Choroid plexus epithelial cell (primary cell): ENCODE measurements at regions not wholly inside any gene's neighbourhood (a gene's known extent, or its start where the extent isn't known, plus 50 kb on each side); places are given as distances from the start of the nearest gene placed in this dataset.

Source experiments
- DNase-seq: peaks from one replicate; pipeline ENCODE4 v3.0.0-alpha.2; 2010; ENCODE audit warnings: low read depth
- H3K4me3 ChIP-seq: 2 replicates; pipeline ENCODE4 v1.5.1; 2011; ENCODE audit warnings: low read depth, mild to moderate bottlenecking, control low read depth, low read length, moderate library complexity
- TF ChIP-seq, protein P1 (sequence below): conservative IDR thresholded peaks from 2 replicates; pipeline ENCODE4 v1.5.1; 2011; ENCODE audit warnings: low read depth, mild to moderate bottlenecking, control low read depth, inconsistent platforms, low read length, moderate library complexity

DNA sequence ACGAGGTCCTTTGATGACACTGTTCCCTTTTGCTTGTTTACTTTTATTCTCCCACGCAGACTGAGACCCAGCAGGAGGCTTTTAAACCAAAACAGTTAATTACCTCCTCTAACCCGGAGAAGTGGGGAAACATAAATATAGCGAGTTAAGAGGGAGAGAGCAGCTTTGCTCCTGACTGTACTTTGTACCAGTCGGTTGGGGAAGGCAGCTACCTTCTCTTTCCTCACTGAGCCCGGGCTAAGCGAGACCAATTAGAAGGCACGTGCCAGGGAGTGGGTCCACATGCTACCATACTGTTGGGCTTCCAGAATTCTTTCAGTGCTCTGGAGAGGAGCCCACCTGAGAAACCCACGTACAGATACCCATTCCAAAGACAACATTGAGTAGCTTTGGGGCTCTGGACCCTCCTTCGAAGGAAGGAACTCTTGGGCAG is 124.2 kb downstream of the ZIC5 start:
- TF ChIP-seq, protein P1, sequence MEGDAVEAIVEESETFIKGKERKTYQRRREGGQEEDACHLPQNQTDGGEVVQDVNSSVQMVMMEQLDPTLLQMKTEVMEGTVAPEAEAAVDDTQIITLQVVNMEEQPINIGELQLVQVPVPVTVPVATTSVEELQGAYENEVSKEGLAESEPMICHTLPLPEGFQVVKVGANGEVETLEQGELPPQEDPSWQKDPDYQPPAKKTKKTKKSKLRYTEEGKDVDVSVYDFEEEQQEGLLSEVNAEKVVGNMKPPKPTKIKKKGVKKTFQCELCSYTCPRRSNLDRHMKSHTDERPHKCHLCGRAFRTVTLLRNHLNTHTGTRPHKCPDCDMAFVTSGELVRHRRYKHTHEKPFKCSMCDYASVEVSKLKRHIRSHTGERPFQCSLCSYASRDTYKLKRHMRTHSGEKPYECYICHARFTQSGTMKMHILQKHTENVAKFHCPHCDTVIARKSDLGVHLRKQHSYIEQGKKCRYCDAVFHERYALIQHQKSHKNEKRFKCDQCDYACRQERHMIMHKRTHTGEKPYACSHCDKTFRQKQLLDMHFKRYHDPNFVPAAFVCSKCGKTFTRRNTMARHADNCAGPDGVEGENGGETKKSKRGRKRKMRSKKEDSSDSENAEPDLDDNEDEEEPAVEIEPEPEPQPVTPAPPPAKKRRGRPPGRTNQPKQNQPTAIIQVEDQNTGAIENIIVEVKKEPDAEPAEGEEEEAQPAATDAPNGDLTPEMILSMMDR: no peak
- H3K4me3 ChIP-seq: no peak overlapping the region
- DNase-seq: no peak

DNA sequence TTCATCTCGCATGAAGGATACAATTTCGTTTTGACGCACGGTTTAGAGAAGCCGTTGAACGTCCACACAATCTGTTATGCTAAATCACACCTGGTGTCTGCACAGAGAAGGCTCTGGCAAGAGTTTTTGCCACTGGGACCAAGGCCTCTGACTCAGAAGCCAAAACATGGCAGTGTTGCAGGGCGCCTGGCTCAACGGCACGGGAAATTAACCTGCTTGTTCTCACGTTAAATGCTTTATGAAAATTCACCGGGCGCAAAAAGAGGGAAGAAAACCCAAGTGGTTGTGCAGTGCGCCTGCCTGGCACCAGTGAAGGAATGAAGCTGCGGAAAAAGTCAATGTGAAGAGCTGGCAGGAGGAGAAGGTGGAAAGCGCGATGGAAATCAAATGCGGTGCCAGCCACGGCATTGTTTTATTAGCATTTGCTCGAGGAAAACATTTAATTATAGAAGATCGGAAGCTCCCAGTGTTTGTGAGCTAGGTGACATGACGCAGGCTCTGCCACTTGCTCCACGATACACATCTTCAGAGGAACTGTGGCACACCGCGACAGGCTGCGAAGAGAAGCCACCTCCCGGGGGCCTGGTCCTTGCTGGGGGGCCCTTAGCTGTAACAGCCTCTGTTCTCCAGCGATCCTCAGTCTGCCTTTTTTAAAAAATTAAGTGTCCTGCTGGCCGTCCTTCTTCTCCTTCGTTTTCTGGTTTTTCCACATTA is 126.2 kb downstream of the ZIC5 start:
- no peak for DNase-seq
- TF ChIP-seq, protein P1: no peak
- H3K4me3 ChIP-seq: no peak overlapping the region

DNA sequence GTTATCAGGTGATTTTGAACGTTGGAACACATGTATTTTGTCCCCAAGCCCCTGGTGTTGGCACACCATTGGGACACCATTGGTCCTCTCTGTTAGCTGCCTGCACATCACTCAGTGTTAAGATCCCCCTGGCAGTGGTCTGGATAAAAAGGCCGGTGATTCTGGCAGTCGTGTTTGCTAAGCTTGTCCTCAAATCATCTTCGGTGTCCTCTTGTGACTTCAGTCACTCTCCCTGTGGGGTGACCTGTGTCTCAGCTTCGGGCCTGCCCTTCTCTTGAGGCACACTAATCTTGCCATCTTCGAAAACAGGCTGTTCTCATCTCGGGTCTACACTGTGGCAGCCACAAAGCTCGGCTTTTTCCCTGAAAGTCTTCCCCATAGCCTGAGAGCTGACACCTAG is 127.1 kb downstream of the ZIC5 start:
- DNase-seq: no peak
- TF ChIP-seq, protein P1: no peak
- H3K4me3 ChIP-seq: no peak overlapping the region

DNA sequence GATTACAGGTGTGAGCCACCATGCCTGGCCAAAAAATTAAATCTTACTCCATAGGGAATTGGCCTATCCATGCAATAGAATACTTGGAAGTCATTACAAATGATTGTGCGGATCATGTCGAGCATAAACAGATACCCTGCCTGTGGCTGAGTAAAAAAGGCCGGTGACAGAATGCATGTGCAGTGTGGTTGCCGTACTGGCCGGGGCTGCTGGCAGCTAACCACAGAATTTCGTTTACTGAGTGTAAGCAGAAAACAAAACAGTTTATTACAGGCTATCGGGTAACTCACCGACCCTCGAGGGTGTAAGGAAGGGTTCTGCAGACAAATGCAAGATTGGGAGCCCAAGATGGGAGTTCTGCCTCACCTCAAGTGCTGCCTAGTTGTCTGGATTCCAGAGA is 127.7 kb downstream of the ZIC5 start:
- TF ChIP-seq, protein P1: no peak
- H3K4me3 ChIP-seq: no peak overlapping the region
- no peak for DNase-seq

DNA sequence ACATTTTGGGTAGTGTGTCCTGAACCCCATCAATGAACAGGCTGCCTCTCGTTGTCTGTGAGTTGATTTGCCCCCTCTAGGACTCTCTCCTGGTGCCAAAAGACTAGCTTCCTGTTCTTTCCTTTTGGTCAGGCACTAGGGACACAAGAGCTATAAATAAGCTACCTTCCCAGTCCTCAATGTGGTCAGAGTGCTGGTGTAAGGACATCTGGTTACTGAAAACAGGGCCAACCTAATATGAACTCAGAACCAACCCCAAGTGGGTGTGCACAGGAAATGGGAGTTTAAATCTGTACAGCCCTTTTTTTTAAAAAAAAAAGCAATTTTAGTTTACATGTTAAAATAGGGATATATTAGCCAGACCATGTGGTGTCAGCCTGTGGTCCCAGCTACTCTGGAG is 129.2 kb downstream of the ZIC5 start:
- TF ChIP-seq, protein P1: no peak
- DNase-seq: no peak
- no peak overlapping the region for H3K4me3 ChIP-seq

DNA sequence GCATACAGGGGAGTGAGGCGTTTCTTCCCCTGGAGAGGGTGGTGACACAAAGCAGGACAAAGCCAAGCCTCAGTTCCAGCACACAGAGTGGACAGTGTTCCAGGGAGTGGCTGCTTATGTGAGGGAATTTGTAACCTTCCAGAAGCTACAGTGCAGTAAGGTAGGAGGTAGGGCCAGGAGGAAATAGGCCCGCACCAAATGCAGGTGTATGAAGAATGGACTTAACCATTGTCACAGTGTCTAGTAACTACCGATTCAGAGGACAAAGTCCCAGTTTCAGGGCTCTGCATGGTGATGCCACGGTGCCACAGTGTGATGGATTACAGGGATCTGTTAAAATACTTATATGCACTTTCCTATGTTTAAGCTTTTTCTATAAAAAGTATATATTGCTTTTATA is 135.3 kb downstream of the ZIC5 start:
- H3K4me3 ChIP-seq: no peak overlapping the region
- DNase-seq: no peak
- TF ChIP-seq, protein P1: no peak

DNA sequence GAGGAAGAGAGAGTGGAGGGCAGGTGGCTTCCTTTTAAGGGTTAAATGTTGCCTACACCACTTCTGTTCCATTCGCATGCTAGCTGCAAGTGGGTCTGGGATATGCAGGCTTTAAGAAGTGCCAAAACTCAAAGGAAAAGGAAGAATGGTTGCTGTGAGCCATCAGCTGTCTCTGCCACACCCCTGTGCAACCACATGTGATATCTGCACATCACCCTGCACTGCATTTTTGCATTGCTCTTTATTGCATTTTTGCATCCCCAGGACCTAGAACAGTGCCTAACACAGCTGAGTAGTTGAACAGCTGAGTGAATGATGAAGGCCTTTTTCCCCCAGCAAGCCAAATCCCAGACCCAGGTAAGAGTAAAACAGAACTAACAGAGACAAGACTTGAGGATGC is 136.1 kb downstream of the ZIC5 start:
- no peak for DNase-seq
- TF ChIP-seq, protein P1: no peak
- H3K4me3 ChIP-seq: no peak overlapping the region
